WTC11 (cell line): ENCODE measurements at regions not wholly inside any gene's neighbourhood (a gene's known extent, or its start where the extent isn't known, plus 50 kb on each side); places are given as distances from the start of the nearest gene placed in this dataset.

Experiments used
- ATAC-seq: fragments of 200-7000 bp; cut with Tn5 transposase; 2 replicates; pipeline ENCODE4 v1.10.0; 2021; ENCODE audit warnings: mild to moderate bottlenecking, moderate library complexity
- CTCF ChIA-PET: fragments of 300-600 bp; sonication (Branson Sonifier 250); formaldehyde crosslinking; loops from one replicate; lab custom pipeline; 2021; ENCODE audit warnings: antibody characterized with exemption; lab: Charles Lee
- POLR2A ChIA-PET: fragments of 350-600 bp; sonication (Branson Sonifier 250); formaldehyde crosslinking; loops from one replicate; lab custom pipeline; 2021; ENCODE audit warnings: antibody characterized with exemption; lab: Charles Lee
- DNase-seq: peaks from one replicate; pipeline ENCODE4 v3.0.0; 2021; ENCODE audit warnings: low spot score
- H3K27ac Mint-ChIP-seq: 2 replicates; pipeline ENCODE4 v1.8.0; 2021; ENCODE audit warnings: mixed read lengths
- H3K27me3 Mint-ChIP-seq: 2 replicates; pipeline ENCODE4 v1.8.0; 2021; ENCODE audit warnings: low read depth, mild to moderate bottlenecking, moderate library complexity, mixed read lengths
- H3K36me3 Mint-ChIP-seq: 2 replicates; pipeline ENCODE4 v1.8.0; 2021; ENCODE audit warnings: mixed read lengths
- H3K4me1 Mint-ChIP-seq: 2 replicates; pipeline ENCODE4 v1.8.0; 2022; ENCODE audit warnings: mixed read lengths
- H3K4me3 Mint-ChIP-seq: 2 replicates; pipeline ENCODE4 v1.8.0; 2021; ENCODE audit warnings: mild to moderate bottlenecking, moderate library complexity, mixed read lengths
- H3K9me3 Mint-ChIP-seq: 2 replicates; pipeline ENCODE4 v1.8.0; 2021; ENCODE audit warnings: mixed read lengths
- ATF1 ChIP-seq: sonication (generic); formaldehyde crosslinking; IDR thresholded peaks from 2 replicates; pipeline ENCODE4 v1.8.1; 2023; ENCODE audit warnings: mild to moderate bottlenecking, moderate library complexity, missing genetic modification reagents
- ATF2 ChIP-seq: sonication (generic); formaldehyde crosslinking; IDR thresholded peaks from 2 replicates; pipeline ENCODE4 v1.8.1; 2022; ENCODE audit warnings: low read depth, missing genetic modification reagents, borderline replicate concordance
- ATF6 ChIP-seq: sonication (generic); formaldehyde crosslinking; IDR thresholded peaks from 2 replicates; pipeline ENCODE4 v1.8.1; 2023; ENCODE audit warnings: mild to moderate bottlenecking, missing genetic modification reagents
- IRF1 ChIP-seq: sonication (generic); formaldehyde crosslinking; IDR thresholded peaks from 2 replicates; pipeline ENCODE4 v1.8.0; 2023; ENCODE audit warnings: missing genetic modification reagents
- IRF2 ChIP-seq: sonication (generic); formaldehyde crosslinking; IDR thresholded peaks from 2 replicates; pipeline ENCODE4 v1.8.0; 2022; ENCODE audit warnings: low read depth, missing genetic modification reagents, borderline replicate concordance
- MYBL2 ChIP-seq: sonication (generic); formaldehyde crosslinking; IDR thresholded peaks from 2 replicates; pipeline ENCODE4 v1.8.1; 2023; ENCODE audit warnings: mild to moderate bottlenecking, moderate library complexity, missing genetic modification reagents
- NFYB ChIP-seq: sonication (generic); formaldehyde crosslinking; conservative IDR thresholded peaks from 2 replicates; pipeline ENCODE4 v1.8.0; 2022; ENCODE audit warnings: low read depth, missing genetic modification reagents
- NR1H2 ChIP-seq: sonication (generic); formaldehyde crosslinking; IDR thresholded peaks from 2 replicates; pipeline ENCODE4 v1.9.0; 2021; ENCODE audit warnings: mild to moderate bottlenecking, moderate library complexity, missing genetic modification reagents
- PREB ChIP-seq: sonication (generic); formaldehyde crosslinking; IDR thresholded peaks from 2 replicates; pipeline ENCODE4 v1.8.1; 2022; ENCODE audit warnings: mild to moderate bottlenecking, missing genetic modification reagents, moderate library complexity, borderline replicate concordance
- RORB ChIP-seq: fragments of 250-450 bp; sonication (Bioruptor Pico); IDR thresholded peaks from 2 replicates; pipeline ENCODE4 v1.9.0; 2021; ENCODE audit warnings: mild to moderate bottlenecking
- SOX15 ChIP-seq: fragments of 250-450 bp; sonication (Bioruptor Pico); IDR thresholded peaks from 2 replicates; pipeline ENCODE4 v1.9.0; 2021; ENCODE audit warnings: mild to moderate bottlenecking
- TCF7 ChIP-seq: sonication (generic); formaldehyde crosslinking; IDR thresholded peaks from 2 replicates; pipeline ENCODE4 v1.8.0; 2022; ENCODE audit warnings: mild to moderate bottlenecking, low read depth, missing genetic modification reagents, moderate library complexity
- TEAD4 ChIP-seq: sonication (generic); formaldehyde crosslinking; IDR thresholded peaks from 2 replicates; pipeline ENCODE4 v1.8.0; 2022; ENCODE audit warnings: mild to moderate bottlenecking, missing genetic modification reagents
- ZNF263 ChIP-seq: sonication (generic); formaldehyde crosslinking; IDR thresholded peaks from 2 replicates; pipeline ENCODE4 v1.8.1; 2022; ENCODE audit warnings: low read depth, mild to moderate bottlenecking, moderate library complexity, missing genetic modification reagents
- ZNF281 ChIP-seq: sonication (generic); formaldehyde crosslinking; IDR thresholded peaks from 2 replicates; pipeline ENCODE4 v1.8.0; 2023; ENCODE audit warnings: mild to moderate bottlenecking, missing genetic modification reagents
- ZNF317 ChIP-seq: sonication (generic); formaldehyde crosslinking; IDR thresholded peaks from 2 replicates; pipeline ENCODE4 v1.8.1; 2023; ENCODE audit warnings: low read depth, mild to moderate bottlenecking, moderate library complexity, missing genetic modification reagents, borderline replicate concordance
- ZNF416 ChIP-seq: fragments of 250-450 bp; sonication (Bioruptor Pico); IDR thresholded peaks from 2 replicates; pipeline ENCODE4 v1.9.0; 2021; ENCODE audit warnings: mild to moderate bottlenecking, inconsistent platforms
- ZNF425 ChIP-seq: fragments of 250-450 bp; sonication (Bioruptor Pico); conservative IDR thresholded peaks from 2 replicates; pipeline ENCODE4 v1.9.0; 2021; ENCODE audit warnings: mild to moderate bottlenecking
- ZNF512 ChIP-seq: sonication (generic); formaldehyde crosslinking; IDR thresholded peaks from 2 replicates; pipeline ENCODE4 v1.8.1; 2022; ENCODE audit warnings: missing genetic modification reagents, borderline replicate concordance
- ZSCAN18 ChIP-seq: fragments of 250-450 bp; sonication (Bioruptor Pico); IDR thresholded peaks from 2 replicates; pipeline ENCODE4 v2.1.2; 2022; ENCODE audit warnings: mild to moderate bottlenecking, moderate library complexity

- Mint-ChIP-seq H3K27me3 (no peaks in the 10 kb centered on the region), H3K4me3 (no peak overlapping the region), H3K36me3 (no peaks in the 10 kb centered on the region), H3K4me1 (no peaks in the 10 kb centered on the region), H3K27ac (no peak overlapping the region), H3K9me3 (no peaks in the 10 kb centered on the region)
- ATAC-seq (no peak), DNase-seq (no peak)
- CTCF ChIA-PET = no interaction called here
- TF ChIP-seq ZSCAN18 (CRISPR knock-in tag) = no peak
- no peak for TF ChIP-seq SOX15 (CRISPR knock-in tag)
- no peak for TF ChIP-seq TCF7 (CRISPR knock-in tag)
- no peak for TF ChIP-seq NR1H2
- no peak for TF ChIP-seq ZNF263 (CRISPR knock-in tag)
- no peak for TF ChIP-seq ATF1 (CRISPR knock-in tag)
- no peak for TF ChIP-seq ZNF281
- no peak for TF ChIP-seq PREB (CRISPR knock-in tag)
- no peak for TF ChIP-seq ZNF317 (CRISPR knock-in tag)
- no peak for TF ChIP-seq ZNF416 (CRISPR knock-in tag)
- no peak for TF ChIP-seq ATF6 (CRISPR knock-in tag)
- TF ChIP-seq NFYB (CRISPR knock-in tag) = no peak
- no peak for TF ChIP-seq ZNF512
- TF ChIP-seq ZNF425 (CRISPR knock-in tag) = no peak
- no peak for TF ChIP-seq IRF2
- TF ChIP-seq MYBL2 (CRISPR knock-in tag) = no peak
- TF ChIP-seq TEAD4 (CRISPR knock-in tag) = no peak
- TF ChIP-seq ATF2 (CRISPR knock-in tag) = no peak
- no peak for TF ChIP-seq RORB (CRISPR knock-in tag)
- no peak for TF ChIP-seq IRF1 (CRISPR knock-in tag)
- POLR2A ChIA-PET = no interaction called here
These were observed 707.5 kb upstream of the FSHR start for GRCh38 chr2:49861821-49862220.
